GM18870 (cell line): ENCODE measurements at regions not wholly inside any gene's neighbourhood (a gene's known extent, or its start where the extent isn't known, plus 50 kb on each side); places are given as distances from the start of the nearest gene placed in this dataset.

Source experiments
- ATAC-seq: cut with Tn5 transposase; IDR thresholded peaks from one replicate; pipeline ENCODE4 v1.9.1; 2021; ENCODE audit warnings: moderate library complexity; ENCODE audit not compliant: unreplicated experiment

GRCh38 chr4:27248829-27249228, 388.2 kb downstream of the STIM2 start:
- no peak for ATAC-seq

GRCh38 chr4:27251771-27252170, 391.1 kb downstream of the STIM2 start:
- ATAC-seq: no peak

GRCh38 chr4:27267339-27267969, 406.8 kb downstream of the STIM2 start:
- no peak for ATAC-seq

GRCh38 chr4:27267970-27268355, 407.3 kb downstream of the STIM2 start:
- ATAC-seq: no peak

- no peak for ATAC-seq
Measured at GRCh38 chr4:27270435-27270834, 409.8 kb downstream of the STIM2 start.

GRCh38 chr4:27271555-27271954, 410.9 kb downstream of the STIM2 start:
- ATAC-seq: no peak

- no peak for ATAC-seq
Measured at GRCh38 chr4:27272217-27272616, 411.6 kb downstream of the STIM2 start.

- no peak for ATAC-seq
Measured at GRCh38 chr4:27276307-27277073, 415.8 kb downstream of the STIM2 start.

- no peak for ATAC-seq
Measured at GRCh38 chr4:27278615-27279375, 418.2 kb downstream of the STIM2 start.

- no peak for ATAC-seq
Measured at GRCh38 chr4:27288496-27288895, 427.9 kb downstream of the STIM2 start.

- no peak for ATAC-seq
Measured at GRCh38 chr4:27289704-27290103, 429.1 kb downstream of the STIM2 start.

GRCh38 chr4:27293831-27294230, 433.2 kb downstream of the STIM2 start:
- no peak for ATAC-seq

GRCh38 chr4:27304751-27305150, 444.1 kb downstream of the STIM2 start:
- ATAC-seq: no peak

- ATAC-seq: no peak
Measured at GRCh38 chr4:27305246-27305645, 444.6 kb downstream of the STIM2 start.

- ATAC-seq: no peak
Measured at GRCh38 chr4:27308379-27308778, 447.7 kb downstream of the STIM2 start.

- ATAC-seq: no peak
Measured at GRCh38 chr4:27315625-27316024, 455.0 kb downstream of the STIM2 start.

- no peak for ATAC-seq
Measured at GRCh38 chr4:27316176-27316575, 455.5 kb downstream of the STIM2 start.

GRCh38 chr4:27318740-27319139, 458.1 kb downstream of the STIM2 start:
- peak; percentile 47 for ATAC-seq

GRCh38 chr4:27326991-27327390, 466.4 kb downstream of the STIM2 start:
- no peak for ATAC-seq

GRCh38 chr4:27327421-27328181, 467.0 kb downstream of the STIM2 start:
- peak; percentile 72 for ATAC-seq

- no peak for ATAC-seq
Measured at GRCh38 chr4:27338530-27338929, 477.9 kb downstream of the STIM2 start.
